Nephron (organoid): ENCODE measurements at regions not wholly inside any gene's neighbourhood (a gene's known extent, or its start where the extent isn't known, plus 50 kb on each side); places are given as distances from the start of the nearest gene placed in this dataset.

Source experiments
- H3K27ac Mint-ChIP-seq, 3 experiments: 2 replicates each; pipeline ENCODE4 v1.8.0; 2020; ENCODE audit warnings: mixed read lengths in 3 of 3, mild to moderate bottlenecking in 2 of 3, moderate library complexity in 1 of 3
- H3K27me3 Mint-ChIP-seq: 2 replicates; pipeline ENCODE4 v1.8.0; 2021; ENCODE audit warnings: low read depth, mild to moderate bottlenecking, moderate library complexity, mixed read lengths
- H3K36me3 Mint-ChIP-seq: 2 replicates; pipeline ENCODE4 v1.8.0; 2020; ENCODE audit warnings: low read depth, mixed read lengths
- H3K4me1 Mint-ChIP-seq: 2 replicates; pipeline ENCODE4 v1.8.0; 2020; ENCODE audit warnings: mixed read lengths
- H3K4me3 Mint-ChIP-seq, 3 experiments: 2 replicates each; pipeline ENCODE4 v1.8.0; 2020; ENCODE audit warnings: mild to moderate bottlenecking in 3 of 3, mixed read lengths in 3 of 3, moderate library complexity in 2 of 3
- H3K9me3 Mint-ChIP-seq: 2 replicates; pipeline ENCODE4 v1.8.0; 2020; ENCODE audit warnings: mixed read lengths
- CTCF ChIP-seq, 3 experiments: fragments of 200-600 bp; sonication (generic); IDR thresholded peaks; one replicate each; pipeline ENCODE4 v1.5.0; 2021; ENCODE audit warnings: antibody characterized with exemption in 3 of 3; ENCODE audit not compliant: unreplicated experiment in 3 of 3

DNA sequence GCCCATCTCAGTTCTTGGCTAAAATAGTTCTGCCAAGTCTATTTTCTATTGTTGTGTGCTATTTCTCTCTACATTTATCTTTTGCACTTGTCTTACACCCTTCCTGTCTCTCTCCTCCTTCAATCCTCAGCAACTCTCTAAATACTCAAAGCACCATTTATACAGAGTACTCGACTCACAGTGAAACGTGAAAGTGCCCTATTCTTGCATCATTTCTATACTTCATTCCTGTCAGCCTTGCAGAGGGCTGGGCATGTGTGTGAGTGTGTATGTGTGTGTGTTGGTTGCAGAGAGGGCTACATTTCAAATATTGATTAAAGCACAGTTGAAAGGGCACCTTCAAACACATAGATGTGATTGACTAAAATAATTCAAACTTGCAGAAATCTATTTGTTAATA is 373.2 kb upstream of the MANEA start:
- Mint-ChIP-seq H3K36me3 (no peaks in the 10 kb centered on the region), H3K27me3 (no peaks in the 10 kb centered on the region), H3K9me3 (no peaks in the 10 kb centered on the region), H3K4me1 (no peaks in the 10 kb centered on the region), H3K4me3 (no peak overlapping the region), H3K27ac (no peak overlapping the region)
- no peak for TF ChIP-seq CTCF (IDR thresholded peaks at IDR 0.05; ENCODE audit: unreplicated experiment in 3 of 3)

- no peak overlapping the region for H3K27ac Mint-ChIP-seq
- H3K27me3 Mint-ChIP-seq = no peaks in the 10 kb centered on the region
- TF ChIP-seq CTCF (IDR thresholded peaks at IDR 0.05; ENCODE audit: unreplicated experiment in 3 of 3) = no peak
- H3K4me1 Mint-ChIP-seq = no peaks in the 10 kb centered on the region
- no peaks in the 10 kb centered on the region for H3K9me3 Mint-ChIP-seq
- no peaks in the 10 kb centered on the region for H3K36me3 Mint-ChIP-seq
- no peak overlapping the region for H3K4me3 Mint-ChIP-seq
Observed at GRCh38 chr6:95208621-95209020, 368.7 kb upstream of the MANEA start.

DNA sequence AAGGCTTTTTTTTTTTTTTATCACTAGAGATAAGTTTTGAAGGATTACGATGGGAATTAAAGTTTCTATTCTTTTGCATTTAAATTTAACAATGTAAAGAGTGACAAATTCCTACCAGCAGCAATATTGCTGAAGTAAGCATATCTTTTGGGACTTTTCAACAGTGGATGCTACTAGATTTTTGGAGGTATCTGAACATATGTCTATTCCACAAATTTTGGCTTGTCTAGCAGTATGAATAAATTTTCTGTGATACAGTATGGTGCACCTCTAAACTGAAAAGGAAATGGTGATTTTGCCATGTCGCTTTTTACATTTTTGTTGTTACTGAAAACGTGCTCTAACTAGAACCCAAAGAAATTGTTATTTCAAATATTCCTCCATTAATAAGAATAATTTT is 368.3 kb upstream of the MANEA start:
- Mint-ChIP-seq H3K4me1 (no peaks in the 10 kb centered on the region), H3K36me3 (no peaks in the 10 kb centered on the region), H3K9me3 (no peaks in the 10 kb centered on the region), H3K4me3 (no peak overlapping the region), H3K27ac (no peak overlapping the region), H3K27me3 (no peaks in the 10 kb centered on the region)
- no peak for TF ChIP-seq CTCF (IDR thresholded peaks at IDR 0.05; ENCODE audit: unreplicated experiment in 3 of 3)

- Mint-ChIP-seq H3K27ac (no peak overlapping the region), H3K4me3 (no peak overlapping the region), H3K27me3 (no peaks in the 10 kb centered on the region), H3K9me3 (no peaks in the 10 kb centered on the region), H3K4me1 (no peaks in the 10 kb centered on the region), H3K36me3 (no peaks in the 10 kb centered on the region)
- TF ChIP-seq CTCF (IDR thresholded peaks at IDR 0.05; ENCODE audit: unreplicated experiment in 3 of 3) = no peak
Observed at GRCh38 chr6:95216555-95216954, 360.8 kb upstream of the MANEA start.

DNA sequence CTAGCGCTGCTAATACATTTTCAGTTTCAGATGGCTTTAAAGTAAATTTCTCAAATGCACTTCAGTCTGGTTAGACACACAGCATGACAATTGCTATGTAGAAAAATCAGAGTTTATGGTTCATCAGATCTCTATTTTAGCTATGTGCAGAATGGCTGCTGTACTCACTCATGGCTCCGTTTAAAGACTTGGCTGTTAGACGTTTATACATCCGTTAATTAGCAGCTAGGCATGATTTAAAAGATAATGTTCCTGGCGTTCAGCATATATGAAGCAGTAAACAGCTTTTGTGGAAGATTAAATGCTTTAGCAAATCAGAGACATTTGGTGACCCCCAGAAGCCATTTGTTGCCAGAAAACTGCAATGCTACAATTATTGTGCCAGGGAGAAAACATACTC is 350.0 kb upstream of the MANEA start:
- no peak for TF ChIP-seq CTCF (IDR thresholded peaks at IDR 0.05; ENCODE audit: unreplicated experiment in 3 of 3)
- Mint-ChIP-seq H3K27me3 (no peaks in the 10 kb centered on the region), H3K27ac (no peak overlapping the region), H3K4me1 (peaks cover 5% of the 10 kb centered on the region), H3K4me3 (no peak overlapping the region), H3K9me3 (no peaks in the 10 kb centered on the region), H3K36me3 (no peaks in the 10 kb centered on the region)

DNA sequence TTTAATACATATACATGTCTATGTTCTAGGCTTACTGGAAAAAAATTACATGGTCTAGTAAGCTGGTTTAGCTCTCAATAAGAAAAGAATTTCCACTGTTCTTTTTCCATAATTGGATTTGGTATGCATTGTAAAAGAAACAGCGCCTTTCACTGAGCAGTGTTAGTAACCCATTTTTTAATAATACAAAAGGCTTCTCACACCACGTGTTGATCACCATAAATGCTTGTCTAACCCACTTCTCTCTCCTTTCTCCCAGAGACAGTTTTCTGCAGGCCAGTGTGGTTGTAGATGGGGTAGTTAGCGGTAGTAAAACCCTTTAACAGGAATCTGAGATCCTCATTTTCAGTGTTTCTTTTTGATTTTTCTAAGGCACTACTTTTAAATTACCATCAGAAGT is 348.7 kb upstream of the MANEA start:
- no peak for TF ChIP-seq CTCF (IDR thresholded peaks at IDR 0.05; ENCODE audit: unreplicated experiment in 3 of 3)
- Mint-ChIP-seq H3K27ac (no peak overlapping the region), H3K36me3 (no peaks in the 10 kb centered on the region), H3K9me3 (no peaks in the 10 kb centered on the region), H3K4me1 (peaks cover 5% of the 10 kb centered on the region), H3K27me3 (no peaks in the 10 kb centered on the region), H3K4me3 (no peak overlapping the region)
